Type B pancreatic cell (in vitro differentiated cells): ENCODE measurements at regions not wholly inside any gene's neighbourhood (a gene's known extent, or its start where the extent isn't known, plus 50 kb on each side); places are given as distances from the start of the nearest gene placed in this dataset.

Experiments
- DNase-seq: peaks from one replicate; pipeline ENCODE4 v3.0.0; 2021; ENCODE audit warnings: mixed read lengths; ENCODE audit not compliant: unreplicated experiment; ENCODE audit errors: extremely low spot score
- H3K27ac Mint-ChIP-seq: 2 replicates; pipeline ENCODE4 v1.8.0; 2021; ENCODE audit warnings: mild to moderate bottlenecking, mixed read lengths
- H3K27me3 Mint-ChIP-seq: 2 replicates; pipeline ENCODE4 v1.8.0; 2021; ENCODE audit warnings: mixed read lengths
- H3K36me3 Mint-ChIP-seq: 2 replicates; pipeline ENCODE4 v1.8.0; 2021; ENCODE audit warnings: mixed read lengths
- H3K4me1 Mint-ChIP-seq: one replicate; pipeline ENCODE4 v1.8.0; 2021; ENCODE audit warnings: mixed read lengths; ENCODE audit not compliant: unreplicated experiment
- H3K4me3 Mint-ChIP-seq: 2 replicates; pipeline ENCODE4 v1.8.0; 2021; ENCODE audit warnings: mild to moderate bottlenecking, mixed read lengths
- H3K9me3 Mint-ChIP-seq: 2 replicates; pipeline ENCODE4 v1.8.0; 2021; ENCODE audit warnings: mixed read lengths
- TF ChIP-seq, protein P1 (sequence below): fragments of 200-600 bp; sonication (generic); conservative IDR thresholded peaks from 2 replicates; pipeline ENCODE4 v1.5.0; 2021; ENCODE audit warnings: antibody characterized with exemption, mild to moderate bottlenecking

DNA sequence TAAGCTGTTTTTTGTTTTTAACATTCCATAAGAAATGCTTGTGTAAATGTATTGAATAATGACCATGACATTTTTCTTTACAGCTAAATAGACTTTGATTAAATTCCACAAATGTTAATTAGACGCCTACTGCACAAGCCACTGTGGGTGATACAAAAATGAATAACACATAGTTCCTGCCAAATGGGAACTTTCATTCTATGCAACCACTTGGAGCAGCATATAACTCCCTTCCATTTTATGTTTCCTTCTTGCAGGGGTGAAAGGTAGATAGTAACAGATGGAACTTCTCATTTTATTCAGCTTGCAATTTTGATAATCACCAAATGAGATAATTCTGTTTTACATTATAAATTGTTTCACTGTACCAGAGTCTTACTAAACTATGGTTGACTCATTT lies 70.0 kb upstream of the THUMPD2 start:
- Mint-ChIP-seq H3K4me1 (peaks cover 15% of the 10 kb centered on the region), H3K27me3 (peaks cover 6% of the 10 kb centered on the region), H3K9me3 (no peaks in the 10 kb centered on the region), H3K36me3 (no peaks in the 10 kb centered on the region), H3K4me3 (no peak overlapping the region), H3K27ac (no peak overlapping the region)
- DNase-seq = no peak
- TF ChIP-seq, protein P1, sequence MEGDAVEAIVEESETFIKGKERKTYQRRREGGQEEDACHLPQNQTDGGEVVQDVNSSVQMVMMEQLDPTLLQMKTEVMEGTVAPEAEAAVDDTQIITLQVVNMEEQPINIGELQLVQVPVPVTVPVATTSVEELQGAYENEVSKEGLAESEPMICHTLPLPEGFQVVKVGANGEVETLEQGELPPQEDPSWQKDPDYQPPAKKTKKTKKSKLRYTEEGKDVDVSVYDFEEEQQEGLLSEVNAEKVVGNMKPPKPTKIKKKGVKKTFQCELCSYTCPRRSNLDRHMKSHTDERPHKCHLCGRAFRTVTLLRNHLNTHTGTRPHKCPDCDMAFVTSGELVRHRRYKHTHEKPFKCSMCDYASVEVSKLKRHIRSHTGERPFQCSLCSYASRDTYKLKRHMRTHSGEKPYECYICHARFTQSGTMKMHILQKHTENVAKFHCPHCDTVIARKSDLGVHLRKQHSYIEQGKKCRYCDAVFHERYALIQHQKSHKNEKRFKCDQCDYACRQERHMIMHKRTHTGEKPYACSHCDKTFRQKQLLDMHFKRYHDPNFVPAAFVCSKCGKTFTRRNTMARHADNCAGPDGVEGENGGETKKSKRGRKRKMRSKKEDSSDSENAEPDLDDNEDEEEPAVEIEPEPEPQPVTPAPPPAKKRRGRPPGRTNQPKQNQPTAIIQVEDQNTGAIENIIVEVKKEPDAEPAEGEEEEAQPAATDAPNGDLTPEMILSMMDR = no peak

DNA sequence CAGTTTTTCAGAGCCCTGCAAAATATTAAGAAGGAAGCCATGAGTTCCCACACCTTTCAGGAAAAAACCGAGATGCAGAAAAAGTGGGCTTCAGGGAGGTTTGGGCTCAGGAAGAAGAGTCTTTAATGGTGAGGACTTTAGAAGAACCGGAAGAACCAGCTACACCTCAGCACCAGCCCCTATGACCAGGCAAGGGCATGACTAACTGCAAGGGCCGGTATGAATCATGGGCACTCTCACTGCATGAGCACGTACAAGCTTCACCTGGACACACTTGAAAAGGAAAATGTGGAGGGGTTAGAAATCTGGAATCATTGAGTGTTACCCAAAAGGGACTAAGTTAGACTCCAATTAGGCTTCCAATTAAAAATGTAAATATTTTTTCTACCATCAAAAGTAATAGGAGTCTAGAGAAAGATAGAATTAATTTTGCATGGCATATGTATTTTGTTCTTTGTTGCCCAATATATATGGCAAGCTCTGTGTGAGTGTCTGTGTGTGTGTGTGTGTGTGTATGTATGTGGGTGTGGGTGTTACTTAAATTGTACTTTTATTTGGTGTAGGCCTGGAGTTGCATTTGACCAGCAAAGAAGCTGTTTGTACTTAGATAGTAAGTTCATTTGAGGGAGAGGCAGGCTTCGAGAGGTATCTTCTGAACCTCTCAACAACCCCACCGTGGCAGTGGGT lies 66.5 kb upstream of the THUMPD2 start:
- no peak overlapping the region for H3K4me3 Mint-ChIP-seq
- TF ChIP-seq, protein P1 = no peak
- no peaks in the 10 kb centered on the region for H3K36me3 Mint-ChIP-seq

DNA sequence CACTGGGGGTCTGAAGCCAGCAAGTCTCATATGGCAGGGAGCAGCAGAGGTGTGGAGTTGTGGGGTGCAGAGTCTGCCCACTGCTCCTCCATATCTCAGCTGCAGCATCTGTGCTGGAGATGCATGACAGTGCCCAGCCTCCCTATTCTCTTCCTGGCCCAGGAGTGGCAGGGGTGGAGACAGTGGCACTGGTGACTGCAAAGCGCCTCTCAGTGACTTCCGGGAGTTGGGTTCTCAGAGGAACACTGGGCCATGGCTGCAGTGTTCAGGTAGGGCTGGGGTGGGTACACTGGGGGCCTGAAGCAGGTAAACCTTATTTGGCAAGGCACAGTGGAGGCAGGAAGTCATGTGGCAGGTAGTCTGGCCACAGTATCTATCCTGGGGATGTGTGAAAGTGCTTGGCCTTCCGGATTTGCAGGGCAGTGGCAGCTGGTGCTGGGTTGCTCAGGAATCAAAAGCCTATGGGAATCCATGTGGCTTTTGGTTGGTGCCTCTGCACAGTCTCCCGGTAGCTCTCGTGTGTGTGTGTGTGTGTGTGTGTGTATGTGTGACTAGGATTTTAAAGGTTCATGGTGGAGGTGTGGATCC lies 60.3 kb upstream of the THUMPD2 start:
- H3K4me1 Mint-ChIP-seq = no peaks in the 10 kb centered on the region
- no peak overlapping the region for H3K27ac Mint-ChIP-seq
- TF ChIP-seq, protein P1 = no peak
- no peak overlapping the region for H3K4me3 Mint-ChIP-seq
- no peaks in the 10 kb centered on the region for H3K27me3 Mint-ChIP-seq
- peaks cover 5% of the 10 kb centered on the region for H3K9me3 Mint-ChIP-seq
- no peak for DNase-seq
- H3K36me3 Mint-ChIP-seq = no peaks in the 10 kb centered on the region

More for the DNA sequence above, 66.5 kb upstream of the THUMPD2 start:
- H3K27ac Mint-ChIP-seq = no peak overlapping the region
- no peak for DNase-seq
- H3K4me1 Mint-ChIP-seq = no peaks in the 10 kb centered on the region
- H3K9me3 Mint-ChIP-seq = no peaks in the 10 kb centered on the region
- peaks cover 6% of the 10 kb centered on the region for H3K27me3 Mint-ChIP-seq

DNA sequence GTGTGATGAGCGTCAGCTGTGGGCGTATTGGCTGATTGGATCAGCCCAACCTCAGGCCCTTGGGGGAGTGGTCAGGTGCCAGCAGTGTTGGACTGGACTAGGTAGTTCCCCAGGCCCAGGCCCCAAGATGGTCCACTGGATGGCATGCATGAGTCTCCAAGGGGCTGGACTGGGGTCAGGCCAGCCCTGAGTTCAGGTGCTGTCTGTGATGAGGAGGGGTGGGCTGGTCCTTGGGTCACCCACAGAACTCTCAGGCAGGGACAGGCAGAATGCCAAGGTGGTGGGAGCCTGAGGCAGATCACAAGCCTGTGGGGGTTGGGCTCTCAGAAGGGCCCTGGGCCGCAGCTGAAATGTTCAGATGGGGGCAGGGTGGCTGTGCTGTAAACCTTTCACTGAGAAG lies 59.5 kb upstream of the THUMPD2 start:
- TF ChIP-seq, protein P1 = no peak
- peaks cover 5% of the 10 kb centered on the region for H3K9me3 Mint-ChIP-seq
- no peaks in the 10 kb centered on the region for H3K36me3 Mint-ChIP-seq
- no peaks in the 10 kb centered on the region for H3K27me3 Mint-ChIP-seq
- DNase-seq = no peak
- no peak overlapping the region for H3K27ac Mint-ChIP-seq
- no peaks in the 10 kb centered on the region for H3K4me1 Mint-ChIP-seq
- H3K4me3 Mint-ChIP-seq = no peak overlapping the region

DNA sequence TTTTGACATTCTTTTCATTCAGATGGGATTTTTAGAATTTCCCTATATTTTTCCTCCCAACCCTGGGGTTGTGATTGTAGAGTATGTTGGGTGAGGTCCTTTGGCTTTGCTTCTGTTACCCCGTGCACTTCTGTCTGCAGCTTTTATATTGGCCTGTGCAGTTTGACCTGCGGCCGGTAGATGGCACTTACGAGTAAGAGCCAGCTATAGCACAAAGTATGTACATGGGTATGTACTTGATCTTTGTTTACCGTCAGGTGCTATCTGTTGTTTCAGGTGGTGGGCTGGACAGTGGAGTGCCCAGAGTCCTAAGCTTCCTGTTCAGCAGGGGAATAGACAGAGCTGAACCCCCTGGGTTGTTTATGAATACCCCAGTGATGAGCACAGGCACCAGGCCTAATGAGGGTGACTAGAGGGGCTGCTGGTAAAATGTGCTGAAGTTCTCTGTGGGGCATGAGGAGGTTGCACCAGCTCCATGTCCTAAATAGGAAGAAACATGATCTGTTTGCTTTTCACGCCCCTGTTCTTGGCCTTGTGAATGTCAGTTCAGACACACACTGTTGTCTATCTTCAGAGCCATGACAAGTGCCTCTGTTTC lies 58.9 kb upstream of the THUMPD2 start:
- DNase-seq = no peak
- H3K36me3 Mint-ChIP-seq = no peaks in the 10 kb centered on the region
- TF ChIP-seq, protein P1 = peak; percentile 78
- H3K27ac Mint-ChIP-seq = no peak overlapping the region
- peaks cover 5% of the 10 kb centered on the region for H3K9me3 Mint-ChIP-seq
- no peak overlapping the region for H3K4me3 Mint-ChIP-seq
- no peaks in the 10 kb centered on the region for H3K27me3 Mint-ChIP-seq
- no peaks in the 10 kb centered on the region for H3K4me1 Mint-ChIP-seq
